Liver (tissue), 8 donors: ENCODE measurements at regions not wholly inside any gene's neighbourhood (a gene's known extent, or its start where the extent isn't known, plus 50 kb on each side); places are given as distances from the start of the nearest gene placed in this dataset.

ENCODE experiments used
- DNase-seq: peaks from one replicate; pipeline ENCODE4 v3.0.0-alpha.2; 2017; ENCODE audit warnings: low spot score
- H3K27ac ChIP-seq, 2 donors: one replicate each; pipeline ENCODE4 v1.7.0; 2013; ENCODE audit warnings: inconsistent platforms in 2 of 2, low read length in 2 of 2, control low read depth in 1 of 2, low read depth in 1 of 2, mild to moderate bottlenecking in 1 of 2
- H3K27me3 ChIP-seq, 4 donors: one replicate each; pipeline versions ENCODE4 v1.6.1 to v1.7.0; 2013; ENCODE audit warnings: low read length in 3 of 4, inconsistent platforms in 1 of 4, mild to moderate bottlenecking in 1 of 4, moderate library complexity in 1 of 4; ENCODE audit not compliant: control insufficient read depth in 4 of 4, insufficient read depth in 4 of 4
- H3K36me3 ChIP-seq, 4 donors: one replicate each; pipeline versions ENCODE4 v1.6.1 to v1.7.0; 2013; ENCODE audit warnings: low read length in 3 of 4, mild to moderate bottlenecking in 3 of 4, low read depth in 1 of 4, moderate library complexity in 1 of 4; ENCODE audit not compliant: control insufficient read depth in 4 of 4, insufficient read depth in 3 of 4
- H3K4me1 ChIP-seq, 4 donors: one replicate each; pipeline versions ENCODE4 v1.6.1 to v1.7.0; 2013; ENCODE audit warnings: low read length in 3 of 4, mild to moderate bottlenecking in 3 of 4, moderate library complexity in 1 of 4; ENCODE audit not compliant: control insufficient read depth in 4 of 4, insufficient read depth in 4 of 4
- H3K4me3 ChIP-seq, 3 donors: one replicate each; pipeline versions ENCODE4 v1.6.1 to v1.7.0; 2013; ENCODE audit warnings: low read length in 3 of 3, control low read depth in 1 of 3, low read depth in 1 of 3, mild to moderate bottlenecking in 1 of 3
- H3K9ac ChIP-seq, 2 donors: one replicate each; pipeline ENCODE4 v1.7.0; 2013; ENCODE audit warnings: low read length in 2 of 2, mild to moderate bottlenecking in 2 of 2, moderate library complexity in 2 of 2, control low read depth in 1 of 2, low read depth in 1 of 2
- H3K9me3 ChIP-seq, 4 donors: one replicate each; pipeline versions ENCODE4 v1.6.1 to v1.7.0; 2013; ENCODE audit warnings: low read length in 3 of 4; ENCODE audit not compliant: control insufficient read depth in 4 of 4
- EGR1 ChIP-seq, 2 donors: IDR thresholded peaks; 2 replicates each; pipeline ENCODE4 v1.6.1; 2016 to 2018; ENCODE audit warnings: antibody characterized with exemption in 2 of 2, low read depth in 2 of 2
- FOXA1 ChIP-seq: IDR thresholded peaks from 2 replicates; pipeline ENCODE4 v1.6.1; 2016; ENCODE audit warnings: antibody characterized with exemption
- FOXA2 ChIP-seq: IDR thresholded peaks from 2 replicates; pipeline ENCODE4 v1.6.1; 2016; ENCODE audit warnings: antibody characterized with exemption
- GABPA ChIP-seq, 2 donors: IDR thresholded peaks in 1 of 2; conservative IDR thresholded peaks in 1 of 2; 2 replicates each; pipeline ENCODE4 v1.6.1; 2016; ENCODE audit warnings: antibody characterized with exemption in 2 of 2, mild to moderate bottlenecking in 1 of 2, moderate library complexity in 1 of 2
- HNF4A ChIP-seq, 2 donors: conservative IDR thresholded peaks; 2 replicates each; pipeline ENCODE4 v1.6.1; 2016; ENCODE audit warnings: antibody characterized with exemption in 2 of 2, mild to moderate bottlenecking in 2 of 2
- HNF4G ChIP-seq: IDR thresholded peaks from 2 replicates; pipeline ENCODE4 v1.6.1; 2016; ENCODE audit warnings: antibody characterized with exemption
- JUND ChIP-seq, 2 donors: IDR thresholded peaks; 2 replicates each; pipeline ENCODE4 v1.6.1; 2016; ENCODE audit warnings: antibody characterized with exemption in 2 of 2
- NR2F2 ChIP-seq: IDR thresholded peaks from 2 replicates; pipeline ENCODE4 v1.6.1; 2016; ENCODE audit warnings: antibody characterized with exemption
- RAD21 ChIP-seq, 2 donors: IDR thresholded peaks; 2 replicates each; pipeline ENCODE4 v1.6.1; 2016; ENCODE audit warnings: antibody characterized with exemption in 2 of 2, mild to moderate bottlenecking in 2 of 2
- RXRA ChIP-seq, 2 donors: IDR thresholded peaks; 2 replicates each; pipeline ENCODE4 v1.6.1; 2017 to 2018; ENCODE audit warnings: antibody characterized with exemption in 2 of 2, mild to moderate bottlenecking in 1 of 2
- SP1 ChIP-seq: IDR thresholded peaks from 2 replicates; pipeline ENCODE4 v1.6.1; 2018; ENCODE audit warnings: antibody characterized with exemption, mild to moderate bottlenecking
- TAF1 ChIP-seq: conservative IDR thresholded peaks from 2 replicates; pipeline ENCODE4 v1.6.1; 2016; ENCODE audit warnings: antibody characterized with exemption, mild to moderate bottlenecking
- YY1 ChIP-seq: IDR thresholded peaks from 2 replicates; pipeline ENCODE4 v1.6.1; 2016; ENCODE audit warnings: antibody characterized with exemption, mild to moderate bottlenecking
- WGBS: extraction: QIAGEN DNeasy Blood & Tissue Kit; methylation state at CpG from one replicate; pipeline ENCODE4 v1.1.7; 2013; 5-methylcytosine and 5-hydroxymethylcytosine counted together
- TF ChIP-seq, protein P1 (sequence below): fragments of 150-350 bp; IDR thresholded peaks from 2 replicates; pipeline ENCODE4 v1.5.1; 2017; ENCODE audit warnings: improper control_type of control experiment, low read depth, low read length; ENCODE audit not compliant: missing input control
- TF ChIP-seq, protein P2 (sequence below): IDR thresholded peaks from 2 replicates; pipeline ENCODE4 v1.6.1; 2016; ENCODE audit warnings: antibody characterized with exemption, mild to moderate bottlenecking
- TF ChIP-seq, protein P3 (sequence below): IDR thresholded peaks from 2 replicates; pipeline ENCODE4 v1.6.1; 2016; ENCODE audit warnings: antibody characterized with exemption
- TF ChIP-seq, protein P4 (sequence below): IDR thresholded peaks from 2 replicates; pipeline ENCODE4 v1.6.1; 2016; ENCODE audit warnings: antibody characterized with exemption
- TF ChIP-seq, protein P5 (sequence below): IDR thresholded peaks from 2 replicates; pipeline ENCODE4 v1.6.1; 2016; ENCODE audit warnings: antibody characterized with exemption
- donor health status: healthy.
- donor health status: healthy.
- donor health status: healthy.
- donor health status: healthy.
- donor health status: healthy.

DNA sequence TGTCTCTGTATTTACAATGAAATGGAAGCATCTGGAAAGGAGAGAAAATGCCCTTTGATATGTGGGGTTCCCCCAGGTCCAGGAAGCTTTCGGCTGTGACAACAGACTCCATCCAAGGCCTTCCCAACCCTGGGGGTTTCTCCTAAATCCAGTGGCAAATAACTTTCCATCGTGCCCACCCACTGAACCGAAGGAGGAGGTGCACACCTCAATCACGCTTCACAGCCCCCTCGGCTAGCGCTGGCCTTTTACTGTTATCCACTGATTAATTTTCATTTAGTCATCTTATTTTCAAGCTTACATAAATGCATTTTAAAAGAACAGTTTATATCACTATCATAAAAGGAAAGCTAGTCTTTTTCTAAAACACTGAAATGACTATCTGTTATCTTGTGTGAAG, 286.8 kb upstream of the ZMIZ1 start:
- H3K27me3 ChIP-seq, result no peaks in the 10 kb centered on the region
- DNase-seq, result no peak
- peaks cover 0 to 15% (median 9%) of the 10 kb centered on the region in 4 donors for H3K4me1 ChIP-seq
- H3K36me3 ChIP-seq, result no peaks in the 10 kb centered on the region
- no peak overlapping the region for H3K9ac ChIP-seq
- H3K27ac ChIP-seq, result no peak overlapping the region
- no peaks in the 10 kb centered on the region for H3K9me3 ChIP-seq
- no peak for TF ChIP-seq SP1
- TF ChIP-seq, protein P1, sequence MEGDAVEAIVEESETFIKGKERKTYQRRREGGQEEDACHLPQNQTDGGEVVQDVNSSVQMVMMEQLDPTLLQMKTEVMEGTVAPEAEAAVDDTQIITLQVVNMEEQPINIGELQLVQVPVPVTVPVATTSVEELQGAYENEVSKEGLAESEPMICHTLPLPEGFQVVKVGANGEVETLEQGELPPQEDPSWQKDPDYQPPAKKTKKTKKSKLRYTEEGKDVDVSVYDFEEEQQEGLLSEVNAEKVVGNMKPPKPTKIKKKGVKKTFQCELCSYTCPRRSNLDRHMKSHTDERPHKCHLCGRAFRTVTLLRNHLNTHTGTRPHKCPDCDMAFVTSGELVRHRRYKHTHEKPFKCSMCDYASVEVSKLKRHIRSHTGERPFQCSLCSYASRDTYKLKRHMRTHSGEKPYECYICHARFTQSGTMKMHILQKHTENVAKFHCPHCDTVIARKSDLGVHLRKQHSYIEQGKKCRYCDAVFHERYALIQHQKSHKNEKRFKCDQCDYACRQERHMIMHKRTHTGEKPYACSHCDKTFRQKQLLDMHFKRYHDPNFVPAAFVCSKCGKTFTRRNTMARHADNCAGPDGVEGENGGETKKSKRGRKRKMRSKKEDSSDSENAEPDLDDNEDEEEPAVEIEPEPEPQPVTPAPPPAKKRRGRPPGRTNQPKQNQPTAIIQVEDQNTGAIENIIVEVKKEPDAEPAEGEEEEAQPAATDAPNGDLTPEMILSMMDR, result no peak
- no peak for TF ChIP-seq YY1
- TF ChIP-seq FOXA1, result no peak
- TF ChIP-seq RXRA (IDR thresholded peaks at IDR 0.05), result no peak
- WGBS, result 86% methylated on average over 6 of the region's 6 CpGs
- no peak overlapping the region for H3K4me3 ChIP-seq

DNA sequence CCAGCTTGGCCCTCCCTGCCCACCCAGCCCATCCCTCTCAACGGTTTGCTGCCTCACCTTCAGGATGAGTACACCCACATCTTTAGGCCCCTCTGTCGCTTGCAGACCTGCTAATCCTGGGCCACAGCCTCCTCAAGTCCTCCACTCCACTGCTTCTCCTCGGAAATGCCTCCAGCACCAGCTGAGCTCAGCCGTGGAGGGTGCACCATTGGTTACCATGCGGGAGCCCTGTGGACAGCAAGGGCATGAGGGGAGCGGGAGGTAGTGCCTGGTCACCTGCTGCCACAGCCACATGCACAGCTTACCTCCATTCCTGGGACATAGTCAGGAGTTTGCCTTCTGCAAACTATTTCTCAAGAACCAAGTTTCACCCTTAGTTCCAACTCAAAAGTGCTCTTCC, 286.3 kb upstream of the ZMIZ1 start:
- 94% methylated on average over 6 of the region's 6 CpGs for WGBS
- no peaks in the 10 kb centered on the region for H3K27me3 ChIP-seq
- no peak for TF ChIP-seq TAF1
- no peak for TF ChIP-seq FOXA1
- TF ChIP-seq RAD21 (IDR thresholded peaks at IDR 0.05), result no peak
- TF ChIP-seq, protein P2, sequence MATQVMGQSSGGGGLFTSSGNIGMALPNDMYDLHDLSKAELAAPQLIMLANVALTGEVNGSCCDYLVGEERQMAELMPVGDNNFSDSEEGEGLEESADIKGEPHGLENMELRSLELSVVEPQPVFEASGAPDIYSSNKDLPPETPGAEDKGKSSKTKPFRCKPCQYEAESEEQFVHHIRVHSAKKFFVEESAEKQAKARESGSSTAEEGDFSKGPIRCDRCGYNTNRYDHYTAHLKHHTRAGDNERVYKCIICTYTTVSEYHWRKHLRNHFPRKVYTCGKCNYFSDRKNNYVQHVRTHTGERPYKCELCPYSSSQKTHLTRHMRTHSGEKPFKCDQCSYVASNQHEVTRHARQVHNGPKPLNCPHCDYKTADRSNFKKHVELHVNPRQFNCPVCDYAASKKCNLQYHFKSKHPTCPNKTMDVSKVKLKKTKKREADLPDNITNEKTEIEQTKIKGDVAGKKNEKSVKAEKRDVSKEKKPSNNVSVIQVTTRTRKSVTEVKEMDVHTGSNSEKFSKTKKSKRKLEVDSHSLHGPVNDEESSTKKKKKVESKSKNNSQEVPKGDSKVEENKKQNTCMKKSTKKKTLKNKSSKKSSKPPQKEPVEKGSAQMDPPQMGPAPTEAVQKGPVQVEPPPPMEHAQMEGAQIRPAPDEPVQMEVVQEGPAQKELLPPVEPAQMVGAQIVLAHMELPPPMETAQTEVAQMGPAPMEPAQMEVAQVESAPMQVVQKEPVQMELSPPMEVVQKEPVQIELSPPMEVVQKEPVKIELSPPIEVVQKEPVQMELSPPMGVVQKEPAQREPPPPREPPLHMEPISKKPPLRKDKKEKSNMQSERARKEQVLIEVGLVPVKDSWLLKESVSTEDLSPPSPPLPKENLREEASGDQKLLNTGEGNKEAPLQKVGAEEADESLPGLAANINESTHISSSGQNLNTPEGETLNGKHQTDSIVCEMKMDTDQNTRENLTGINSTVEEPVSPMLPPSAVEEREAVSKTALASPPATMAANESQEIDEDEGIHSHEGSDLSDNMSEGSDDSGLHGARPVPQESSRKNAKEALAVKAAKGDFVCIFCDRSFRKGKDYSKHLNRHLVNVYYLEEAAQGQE, result no peak
- TF ChIP-seq HNF4A (conservative IDR thresholded peaks at IDR 0.05), result no peak
- TF ChIP-seq, protein P3, sequence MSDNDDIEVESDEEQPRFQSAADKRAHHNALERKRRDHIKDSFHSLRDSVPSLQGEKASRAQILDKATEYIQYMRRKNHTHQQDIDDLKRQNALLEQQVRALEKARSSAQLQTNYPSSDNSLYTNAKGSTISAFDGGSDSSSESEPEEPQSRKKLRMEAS, result no peak
- TF ChIP-seq EGR1 (IDR thresholded peaks at IDR 0.05; ENCODE audit: low read depth in 2 of 2), result no peak
- TF ChIP-seq HNF4G, result no peak
- TF ChIP-seq RXRA (IDR thresholded peaks at IDR 0.05), result no peak
- TF ChIP-seq, protein P1, result no peak
- TF ChIP-seq, protein P4, sequence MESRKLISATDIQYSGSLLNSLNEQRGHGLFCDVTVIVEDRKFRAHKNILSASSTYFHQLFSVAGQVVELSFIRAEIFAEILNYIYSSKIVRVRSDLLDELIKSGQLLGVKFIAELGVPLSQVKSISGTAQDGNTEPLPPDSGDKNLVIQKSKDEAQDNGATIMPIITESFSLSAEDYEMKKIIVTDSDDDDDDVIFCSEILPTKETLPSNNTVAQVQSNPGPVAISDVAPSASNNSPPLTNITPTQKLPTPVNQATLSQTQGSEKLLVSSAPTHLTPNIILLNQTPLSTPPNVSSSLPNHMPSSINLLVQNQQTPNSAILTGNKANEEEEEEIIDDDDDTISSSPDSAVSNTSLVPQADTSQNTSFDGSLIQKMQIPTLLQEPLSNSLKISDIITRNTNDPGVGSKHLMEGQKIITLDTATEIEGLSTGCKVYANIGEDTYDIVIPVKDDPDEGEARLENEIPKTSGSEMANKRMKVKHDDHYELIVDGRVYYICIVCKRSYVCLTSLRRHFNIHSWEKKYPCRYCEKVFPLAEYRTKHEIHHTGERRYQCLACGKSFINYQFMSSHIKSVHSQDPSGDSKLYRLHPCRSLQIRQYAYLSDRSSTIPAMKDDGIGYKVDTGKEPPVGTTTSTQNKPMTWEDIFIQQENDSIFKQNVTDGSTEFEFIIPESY, result no peak
- no peak for TF ChIP-seq GABPA (IDR thresholded peaks at IDR 0.05 in 1 of 2, conservative IDR thresholded peaks at IDR 0.05 in 1 of 2)
- TF ChIP-seq, protein P5, sequence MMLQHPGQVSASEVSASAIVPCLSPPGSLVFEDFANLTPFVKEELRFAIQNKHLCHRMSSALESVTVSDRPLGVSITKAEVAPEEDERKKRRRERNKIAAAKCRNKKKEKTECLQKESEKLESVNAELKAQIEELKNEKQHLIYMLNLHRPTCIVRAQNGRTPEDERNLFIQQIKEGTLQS, result no peak
- TF ChIP-seq JUND (IDR thresholded peaks at IDR 0.05), result no peak
- no peak for TF ChIP-seq SP1
- TF ChIP-seq NR2F2, result no peak
- no peak for TF ChIP-seq FOXA2
- TF ChIP-seq YY1, result no peak
- H3K9me3 ChIP-seq, result no peaks in the 10 kb centered on the region
- no peaks in the 10 kb centered on the region for H3K36me3 ChIP-seq
- H3K9ac ChIP-seq, result no peak overlapping the region
- H3K4me3 ChIP-seq, result no peak overlapping the region
- DNase-seq, result no peak
- H3K4me1 ChIP-seq, result peaks cover 0 to 15% (median 9%) of the 10 kb centered on the region in 4 donors
- H3K27ac ChIP-seq, result no peak overlapping the region
